GM23338 (cell line): ENCODE measurements at regions not wholly inside any gene's neighbourhood (a gene's known extent, or its start where the extent isn't known, plus 50 kb on each side); places are given as distances from the start of the nearest gene placed in this dataset.

ENCODE experiments used
- ATAC-seq: fragments of 200-7000 bp; cut with Tn5 transposase; 3 replicates; pipeline ENCODE4 v1.9.1; 2020
- DNase-seq: peaks from one replicate; pipeline ENCODE4 v3.0.0-alpha.2; 2015; ENCODE audit warnings: low spot score
- H2AFZ ChIP-seq: fragments of 200-600 bp; sonication (generic); 2 replicates; pipeline ENCODE4 v1.8.0; 2016; ENCODE audit warnings: antibody characterized with exemption, mild to moderate bottlenecking, moderate library complexity
- H3F3A ChIP-seq: fragments of 200-600 bp; sonication (generic); replicated peaks from 2 replicates; pipeline ENCODE4 v1.8.0; 2017; ENCODE audit warnings: antibody characterized with exemption, mixed run types, low read depth
- H3K27ac ChIP-seq: fragments of 200-600 bp; sonication (generic); 2 replicates; pipeline ENCODE4 v1.6.1; 2016; ENCODE audit warnings: low read depth
- H3K27me3 ChIP-seq: fragments of 200-600 bp; sonication (generic); 2 replicates; pipeline ENCODE4 v1.8.0; 2016; ENCODE audit warnings: mild to moderate bottlenecking, mixed run types, moderate library complexity; ENCODE audit not compliant: insufficient read depth
- H3K36me3 ChIP-seq: fragments of 200-600 bp; sonication (generic); 2 replicates; pipeline ENCODE4 v1.8.0; 2016; ENCODE audit warnings: mild to moderate bottlenecking; ENCODE audit not compliant: insufficient read depth
- H3K4me1 ChIP-seq: fragments of 200-600 bp; sonication (generic); 2 replicates; pipeline ENCODE4 v1.8.0; 2016; ENCODE audit warnings: mild to moderate bottlenecking, moderate library complexity; ENCODE audit not compliant: insufficient read depth
- H3K4me2 ChIP-seq: fragments of 200-600 bp; sonication (generic); 2 replicates; pipeline ENCODE4 v1.7.1; 2017; ENCODE audit warnings: mixed run types
- H3K4me3 ChIP-seq: fragments of 200-600 bp; sonication (generic); 2 replicates; pipeline ENCODE4 v1.6.1; 2016; ENCODE audit warnings: mixed run types
- H3K79me2 ChIP-seq: fragments of 200-600 bp; sonication (generic); replicated peaks from 2 replicates; pipeline ENCODE4 v1.8.0; 2017; ENCODE audit warnings: mild to moderate bottlenecking; ENCODE audit not compliant: insufficient read depth
- H3K9me2 ChIP-seq: fragments of 200-600 bp; sonication (generic); 2 replicates; pipeline ENCODE4 v1.8.0; 2017; ENCODE audit not compliant: insufficient read depth
- H4K20me1 ChIP-seq: fragments of 200-600 bp; sonication (generic); replicated peaks from 2 replicates; pipeline ENCODE4 v1.8.0; 2017; ENCODE audit warnings: mild to moderate bottlenecking; ENCODE audit not compliant: insufficient read depth
- H3K27ac Mint-ChIP-seq: 2 replicates; pipeline ENCODE4 v1.8.0; 2020; ENCODE audit warnings: inconsistent platforms, mild to moderate bottlenecking, moderate library complexity, mixed read lengths
- H3K27me3 Mint-ChIP-seq: 3 replicates; pipeline ENCODE4 v1.8.0; 2022; ENCODE audit warnings: low read depth, mild to moderate bottlenecking, moderate library complexity, mixed read lengths, inconsistent platforms; ENCODE audit not compliant: insufficient read depth, poor library complexity
- H3K36me3 Mint-ChIP-seq: 3 replicates; pipeline ENCODE4 v1.8.0; 2021; ENCODE audit warnings: low read depth, mild to moderate bottlenecking, inconsistent platforms, moderate library complexity, mixed read lengths
- H3K4me1 Mint-ChIP-seq: 3 replicates; pipeline ENCODE4 v1.8.0; 2020; ENCODE audit warnings: mild to moderate bottlenecking, inconsistent platforms, mixed read lengths
- H3K4me3 Mint-ChIP-seq: 3 replicates; pipeline ENCODE4 v1.8.0; 2021; ENCODE audit warnings: moderate library complexity, mild to moderate bottlenecking, inconsistent platforms, mixed read lengths
- H3K9me3 Mint-ChIP-seq: 3 replicates; pipeline ENCODE4 v1.8.0; 2020; ENCODE audit warnings: moderate library complexity, mild to moderate bottlenecking, inconsistent platforms, mixed read lengths
- CTCF ChIP-seq, 2 experiments: fragments of 200-600 bp in 1 of 2; sonication (generic) in 1 of 2; conservative IDR thresholded peaks; 2 replicates each; pipeline versions ENCODE4 v1.5.1 to v1.6.1; 2016 to 2017; ENCODE audit warnings: antibody characterized with exemption in 2 of 2, low read depth in 2 of 2, mild to moderate bottlenecking in 2 of 2, moderate library complexity in 1 of 2
- EZH2phosphoT487 ChIP-seq: fragments of 200-600 bp; sonication (generic); IDR thresholded peaks from one replicate; pipeline ENCODE4 v1.8.1; 2018; ENCODE audit warnings: antibody characterized with exemption; ENCODE audit not compliant: unreplicated experiment
- JUNB ChIP-seq: IDR thresholded peaks from one replicate; pipeline ENCODE4 v1.6.1; 2016; ENCODE audit warnings: antibody characterized with exemption; ENCODE audit not compliant: unreplicated experiment
- NANOG ChIP-seq: IDR thresholded peaks from 2 replicates; pipeline ENCODE4 v1.6.1; 2016; ENCODE audit warnings: antibody characterized with exemption, borderline replicate concordance
- REST ChIP-seq: IDR thresholded peaks from one replicate; pipeline ENCODE4 v1.6.1; 2018; ENCODE audit warnings: antibody characterized with exemption; ENCODE audit not compliant: unreplicated experiment
- STAT1 ChIP-seq: IDR thresholded peaks from one replicate; pipeline ENCODE4 v1.6.1; 2016; ENCODE audit warnings: antibody characterized with exemption; ENCODE audit not compliant: unreplicated experiment
- ZNF114 ChIP-seq: fragments of 250-450 bp; sonication (Bioruptor Pico); IDR thresholded peaks from 2 replicates; pipeline ENCODE4 v1.5.0; 2020; ENCODE audit warnings: mild to moderate bottlenecking, moderate library complexity
- TF ChIP-seq, protein P1 (sequence below): fragments of 250-450 bp; sonication (Bioruptor Pico); IDR thresholded peaks from 2 replicates; pipeline ENCODE4 v1.5.0; 2020; ENCODE audit warnings: mild to moderate bottlenecking, moderate library complexity

GRCh38 chr20:53813636-53814035 is 220.0 kb upstream of the ZNF217 start (continued):
- no peak for TF ChIP-seq REST
- TF ChIP-seq CTCF (conservative IDR thresholded peaks at IDR 0.05; ENCODE audit: low read depth in 2 of 2) = no peak
- no peak for TF ChIP-seq ZNF114 (CRISPR knock-in tag)

GRCh38 chr20:53811577-53811976 is 217.9 kb upstream of the ZNF217 start:
- peaks cover 13% of the 10 kb centered on the region for H3K4me1 ChIP-seq
- H3K9me2 ChIP-seq = no peaks in the 10 kb centered on the region
- H4K20me1 ChIP-seq = no peaks in the 10 kb centered on the region
- Mint-ChIP-seq H3K27me3 (peaks cover 4% of the 10 kb centered on the region), H3K9me3 (no peaks in the 10 kb centered on the region), H3K36me3 (no peaks in the 10 kb centered on the region), H3K4me1 (peaks cover 22% of the 10 kb centered on the region), H3K27ac (no peak overlapping the region), H3K4me3 (no peak overlapping the region)
- no peak overlapping the region for H3K4me3 ChIP-seq
- no peak overlapping the region for H2AFZ ChIP-seq
- no peaks in the 10 kb centered on the region for H3K27me3 ChIP-seq
- ATAC-seq (no peak), DNase-seq (no peak)
- no peaks in the 10 kb centered on the region for H3K36me3 ChIP-seq
- no peaks in the 10 kb centered on the region for H3F3A ChIP-seq
- no peak overlapping the region for H3K27ac ChIP-seq
- TF ChIP-seq NANOG = no peak
- TF ChIP-seq CTCF (conservative IDR thresholded peaks at IDR 0.05; ENCODE audit: low read depth in 2 of 2) = no peak
- TF ChIP-seq, protein P1, sequence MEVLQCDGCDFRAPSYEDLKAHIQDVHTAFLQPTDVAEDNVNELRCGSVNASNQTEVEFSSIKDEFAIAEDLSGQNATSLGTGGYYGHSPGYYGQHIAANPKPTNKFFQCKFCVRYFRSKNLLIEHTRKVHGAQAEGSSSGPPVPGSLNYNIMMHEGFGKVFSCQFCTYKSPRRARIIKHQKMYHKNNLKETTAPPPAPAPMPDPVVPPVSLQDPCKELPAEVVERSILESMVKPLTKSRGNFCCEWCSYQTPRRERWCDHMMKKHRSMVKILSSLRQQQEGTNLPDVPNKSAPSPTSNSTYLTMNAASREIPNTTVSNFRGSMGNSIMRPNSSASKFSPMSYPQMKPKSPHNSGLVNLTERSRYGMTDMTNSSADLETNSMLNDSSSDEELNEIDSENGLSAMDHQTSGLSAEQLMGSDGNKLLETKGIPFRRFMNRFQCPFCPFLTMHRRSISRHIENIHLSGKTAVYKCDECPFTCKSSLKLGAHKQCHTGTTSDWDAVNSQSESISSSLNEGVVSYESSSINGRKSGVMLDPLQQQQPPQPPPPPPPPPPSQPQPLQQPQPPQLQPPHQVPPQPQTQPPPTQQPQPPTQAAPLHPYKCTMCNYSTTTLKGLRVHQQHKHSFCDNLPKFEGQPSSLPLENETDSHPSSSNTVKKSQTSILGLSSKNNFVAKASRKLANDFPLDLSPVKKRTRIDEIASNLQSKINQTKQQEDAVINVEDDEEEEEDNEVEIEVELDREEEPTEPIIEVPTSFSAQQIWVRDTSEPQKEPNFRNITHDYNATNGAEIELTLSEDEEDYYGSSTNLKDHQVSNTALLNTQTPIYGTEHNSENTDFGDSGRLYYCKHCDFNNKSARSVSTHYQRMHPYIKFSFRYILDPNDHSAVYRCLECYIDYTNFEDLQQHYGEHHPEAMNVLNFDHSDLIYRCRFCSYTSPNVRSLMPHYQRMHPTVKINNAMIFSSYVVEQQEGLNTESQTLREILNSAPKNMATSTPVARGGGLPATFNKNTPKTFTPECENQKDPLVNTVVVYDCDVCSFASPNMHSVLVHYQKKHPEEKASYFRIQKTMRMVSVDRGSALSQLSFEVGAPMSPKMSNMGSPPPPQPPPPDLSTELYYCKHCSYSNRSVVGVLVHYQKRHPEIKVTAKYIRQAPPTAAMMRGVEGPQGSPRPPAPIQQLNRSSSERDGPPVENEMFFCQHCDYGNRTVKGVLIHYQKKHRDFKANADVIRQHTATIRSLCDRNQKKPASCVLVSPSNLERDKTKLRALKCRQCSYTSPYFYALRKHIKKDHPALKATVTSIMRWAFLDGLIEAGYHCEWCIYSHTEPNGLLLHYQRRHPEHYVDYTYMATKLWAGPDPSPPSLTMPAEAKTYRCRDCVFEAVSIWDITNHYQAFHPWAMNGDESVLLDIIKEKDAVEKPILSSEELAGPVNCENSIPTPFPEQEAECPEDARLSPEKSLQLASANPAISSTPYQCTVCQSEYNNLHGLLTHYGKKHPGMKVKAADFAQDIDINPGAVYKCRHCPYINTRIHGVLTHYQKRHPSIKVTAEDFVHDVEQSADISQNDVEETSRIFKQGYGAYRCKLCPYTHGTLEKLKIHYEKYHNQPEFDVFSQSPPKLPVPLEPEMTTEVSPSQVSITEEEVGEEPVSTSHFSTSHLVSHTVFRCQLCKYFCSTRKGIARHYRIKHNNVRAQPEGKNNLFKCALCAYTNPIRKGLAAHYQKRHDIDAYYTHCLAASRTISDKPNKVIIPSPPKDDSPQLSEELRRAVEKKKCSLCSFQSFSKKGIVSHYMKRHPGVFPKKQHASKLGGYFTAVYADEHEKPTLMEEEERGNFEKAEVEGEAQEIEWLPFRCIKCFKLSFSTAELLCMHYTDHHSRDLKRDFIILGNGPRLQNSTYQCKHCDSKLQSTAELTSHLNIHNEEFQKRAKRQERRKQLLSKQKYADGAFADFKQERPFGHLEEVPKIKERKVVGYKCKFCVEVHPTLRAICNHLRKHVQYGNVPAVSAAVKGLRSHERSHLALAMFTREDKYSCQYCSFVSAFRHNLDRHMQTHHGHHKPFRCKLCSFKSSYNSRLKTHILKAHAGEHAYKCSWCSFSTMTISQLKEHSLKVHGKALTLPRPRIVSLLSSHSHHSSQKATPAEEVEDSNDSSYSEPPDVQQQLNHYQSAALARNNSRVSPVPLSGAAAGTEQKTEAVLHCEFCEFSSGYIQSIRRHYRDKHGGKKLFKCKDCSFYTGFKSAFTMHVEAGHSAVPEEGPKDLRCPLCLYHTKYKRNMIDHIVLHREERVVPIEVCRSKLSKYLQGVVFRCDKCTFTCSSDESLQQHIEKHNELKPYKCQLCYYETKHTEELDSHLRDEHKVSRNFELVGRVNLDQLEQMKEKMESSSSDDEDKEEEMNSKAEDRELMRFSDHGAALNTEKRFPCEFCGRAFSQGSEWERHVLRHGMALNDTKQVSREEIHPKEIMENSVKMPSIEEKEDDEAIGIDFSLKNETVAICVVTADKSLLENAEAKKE (CRISPR knock-in tag) = no peak
- TF ChIP-seq ZNF114 (CRISPR knock-in tag) = no peak
- no peak for TF ChIP-seq EZH2phosphoT487
- TF ChIP-seq JUNB = no peak
- no peak for TF ChIP-seq STAT1
- no peaks in the 10 kb centered on the region for H3K79me2 ChIP-seq
- no peak overlapping the region for H3K4me2 ChIP-seq
